Prostate gland (tissue), 2 donors: ENCODE measurements at regions not wholly inside any gene's neighbourhood (a gene's known extent, or its start where the extent isn't known, plus 50 kb on each side); places are given as distances from the start of the nearest gene placed in this dataset.

Source experiments
- CTCF ChIP-seq, 4 experiments: fragments of 200-600 bp in 2 of 4; fragments of 450-650 bp in 2 of 4; sonication (generic) in 2 of 4; IDR thresholded peaks; 1 replicate in 3 of 4; 2 replicates in 1 of 4; pipeline ENCODE4 v1.5.1; 2016 to 2019; ENCODE audit warnings: antibody characterized with exemption in 4 of 4, mild to moderate bottlenecking in 2 of 4, moderate library complexity in 2 of 4
- POLR2AphosphoS5 ChIP-seq: sonication (generic); formaldehyde crosslinking; IDR thresholded peaks from one replicate; pipeline ENCODE4 v1.6.1; 2017; ENCODE audit warnings: antibody characterized with exemption

- TF ChIP-seq POLR2AphosphoS5 (no peak), CTCF (IDR thresholded peaks at IDR 0.05) (no peak)
These were observed 102.2 kb upstream of the TMEM161B start for GRCh38 chr5:88370824-88371223.
